ENCODE measurements at regions not wholly inside any gene's neighbourhood (a gene's known extent, or its start where the extent isn't known, plus 50 kb on each side); places are given as distances from the start of the nearest gene placed in this dataset.
"Not testable (repeated sequence)": the region's sequence is repeated elsewhere in the genome, so short reads cannot be mapped to it uniquely, and the experiment has no call there.

DNA sequence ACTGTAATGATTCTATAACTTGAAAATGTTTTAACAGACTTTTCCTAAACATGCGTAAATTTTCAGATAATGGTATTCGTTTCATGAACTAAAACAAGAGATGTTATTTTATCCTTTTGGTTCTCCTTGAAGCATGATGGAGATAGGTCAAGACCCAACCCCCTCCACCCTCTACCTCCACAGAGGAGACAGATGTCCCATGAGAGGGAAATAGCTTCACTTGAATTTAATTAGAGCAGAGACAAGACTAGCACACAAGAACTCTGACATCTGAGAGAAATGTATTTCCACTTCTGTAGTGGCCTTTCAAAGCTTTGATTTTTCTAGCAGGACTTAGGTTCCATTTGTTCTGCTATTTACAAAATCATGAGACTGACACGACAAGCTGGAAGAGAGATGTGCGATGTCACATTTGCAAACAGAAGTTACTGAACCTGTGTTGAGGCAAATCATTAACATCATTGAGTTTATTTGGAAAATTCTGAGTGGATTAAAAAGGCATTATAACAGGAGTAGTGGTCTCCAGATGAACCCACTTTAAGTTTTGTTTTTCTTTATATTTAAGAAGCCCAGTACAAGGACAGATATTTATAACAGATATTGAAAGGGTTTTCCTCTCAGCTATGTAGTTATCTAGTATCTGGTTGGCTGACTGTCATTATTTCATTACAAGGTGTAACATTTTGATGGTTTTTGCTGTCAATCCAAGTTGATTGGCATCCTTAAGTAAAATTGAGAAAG is 276.2 kb downstream of the ASXL3 start:
- no peak for DNase-seq (ENCODE audit: low read depth)

DNA sequence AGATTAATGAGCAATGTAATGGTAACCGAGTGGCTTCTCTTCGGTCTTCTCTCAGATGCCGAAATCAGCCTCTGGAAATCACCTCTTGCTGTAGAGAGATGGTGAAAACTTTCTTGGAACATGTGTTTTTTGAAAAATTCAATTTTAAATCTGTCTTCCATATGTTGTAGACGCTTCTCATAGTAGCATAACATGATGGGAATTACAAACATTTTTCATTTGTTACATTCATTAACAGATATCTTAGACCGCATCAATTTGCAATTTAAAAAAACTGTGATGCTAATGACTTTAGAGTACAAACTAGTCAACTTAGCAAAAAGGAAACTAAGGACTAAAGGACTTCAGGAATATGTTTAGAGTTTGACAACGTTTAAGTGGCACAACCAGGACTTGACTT is 275.2 kb downstream of the ASXL3 start:
- DNase-seq (ENCODE audit: low read depth): no peak

DNA sequence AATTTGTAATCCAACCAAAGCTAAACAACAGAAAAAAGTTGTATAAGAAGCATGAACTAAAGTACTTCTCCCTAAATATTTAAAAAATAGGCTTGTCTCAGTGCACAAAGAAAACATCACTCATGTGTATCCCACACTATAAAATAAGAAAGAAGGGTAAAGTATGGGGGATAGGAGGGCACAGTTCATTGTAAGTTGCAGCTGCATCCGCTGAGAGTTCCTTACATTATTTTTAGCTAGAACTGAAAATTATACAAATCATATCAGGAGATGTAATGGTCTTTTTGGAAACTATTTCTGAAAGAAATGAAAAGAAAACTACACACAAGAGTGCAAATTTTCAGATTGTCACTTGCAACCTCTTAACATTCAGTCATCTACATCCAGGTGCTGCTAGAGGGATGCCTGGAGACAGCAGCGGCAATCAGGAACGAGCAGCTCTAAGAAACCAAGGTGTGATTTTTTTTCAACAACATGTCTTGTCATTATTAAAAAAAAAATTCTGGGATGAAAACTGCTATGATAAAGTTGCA is 273.6 kb downstream of the ASXL3 start:
- DNase-seq (ENCODE audit: low read depth): no peak

DNA sequence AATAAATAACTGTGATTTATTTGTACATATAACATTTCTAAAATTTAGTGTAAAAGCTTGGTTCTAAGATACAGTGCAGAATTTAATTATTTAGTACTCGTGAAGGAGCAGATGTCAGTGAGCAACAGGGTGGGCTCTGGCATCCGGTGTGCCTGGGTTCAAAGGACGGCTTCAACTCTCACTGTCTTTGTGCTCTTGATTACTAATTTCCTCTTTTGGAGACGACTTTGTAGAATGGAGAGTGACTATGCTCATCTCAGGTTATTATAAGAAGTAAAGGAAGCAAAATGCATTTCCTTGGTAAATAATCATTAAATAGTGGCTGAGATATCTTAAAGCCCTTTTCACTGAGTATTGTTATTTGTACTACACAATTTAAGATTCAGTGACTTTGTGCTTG is 271.7 kb downstream of the ASXL3 start:
- no peak for DNase-seq (ENCODE audit: low read depth)

DNA sequence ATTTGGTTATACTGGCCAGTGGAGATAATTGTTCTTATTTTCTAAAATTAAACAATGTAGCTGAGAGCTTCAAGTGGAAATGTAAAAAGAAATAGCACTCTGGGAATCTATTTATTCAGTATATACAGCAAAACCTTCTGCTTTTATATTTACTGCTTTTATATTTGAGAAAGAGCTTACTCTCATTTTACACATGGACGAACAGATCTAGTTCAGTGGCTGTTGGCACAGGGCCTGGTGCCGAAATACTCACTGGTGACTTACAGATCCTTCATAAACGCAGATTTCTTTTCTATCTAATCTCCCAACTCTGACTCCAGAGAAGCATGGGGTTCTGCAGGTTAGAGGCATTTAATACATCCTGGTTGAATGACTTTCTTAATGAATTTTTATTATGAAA is 266.2 kb downstream of the ASXL3 start:
- no peak for DNase-seq (ENCODE audit: low read depth)

DNA sequence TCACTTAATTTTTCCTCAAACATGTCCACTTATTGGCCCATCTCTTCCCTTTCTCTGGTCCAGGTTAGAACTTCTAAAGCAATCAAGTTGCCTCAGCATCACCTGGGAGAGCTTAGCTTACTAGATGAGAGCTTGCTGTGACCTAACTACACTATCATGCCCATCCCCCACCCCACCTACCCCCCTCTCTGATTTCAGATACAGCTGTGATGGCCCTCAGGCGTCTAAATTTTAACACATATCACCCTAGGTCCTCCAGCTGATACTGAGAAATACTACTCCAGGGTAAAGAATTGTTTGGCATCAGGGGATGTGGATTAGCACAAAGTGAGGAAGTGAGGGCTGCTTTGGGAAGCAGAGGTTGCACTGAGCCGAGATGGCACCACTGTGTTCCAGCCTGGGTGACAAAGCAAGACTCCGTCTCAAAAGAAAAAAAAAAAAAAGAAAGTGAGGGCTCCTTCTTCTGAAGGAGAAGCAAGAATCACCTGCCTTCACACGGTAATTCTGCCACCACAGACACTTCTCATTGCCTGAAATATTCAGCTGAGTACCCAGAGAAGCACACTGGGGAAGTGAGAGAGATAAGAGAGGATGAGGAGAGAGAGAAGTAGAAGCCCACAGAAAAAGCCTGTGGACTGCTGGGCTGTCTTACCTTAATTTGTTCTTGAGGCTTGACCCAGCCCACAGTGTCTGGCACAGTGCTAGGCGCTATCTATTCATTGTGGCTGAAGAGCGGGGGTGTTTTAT is 263.4 kb downstream of the ASXL3 start:
- DNase-seq (ENCODE audit: low read depth): no peak

DNA sequence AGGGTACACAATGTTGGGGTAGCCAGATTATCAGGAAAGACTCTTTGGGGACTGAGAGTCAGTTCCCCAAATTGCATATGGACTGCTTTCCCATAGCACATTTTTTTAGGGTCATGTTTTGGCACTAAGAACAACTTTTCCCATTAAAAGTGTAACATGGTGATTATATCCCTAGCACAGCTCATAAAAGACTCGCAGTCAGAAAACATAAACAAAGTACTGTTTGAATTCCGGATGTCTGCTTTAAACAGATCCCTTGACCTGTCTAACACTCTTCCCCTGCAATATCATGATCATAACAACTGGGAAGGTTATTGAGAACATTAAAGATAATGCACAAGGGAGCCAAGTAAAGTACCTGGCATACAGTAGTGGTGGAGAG is 262.2 kb downstream of the ASXL3 start:
- DNase-seq (ENCODE audit: low read depth): no peak

DNA sequence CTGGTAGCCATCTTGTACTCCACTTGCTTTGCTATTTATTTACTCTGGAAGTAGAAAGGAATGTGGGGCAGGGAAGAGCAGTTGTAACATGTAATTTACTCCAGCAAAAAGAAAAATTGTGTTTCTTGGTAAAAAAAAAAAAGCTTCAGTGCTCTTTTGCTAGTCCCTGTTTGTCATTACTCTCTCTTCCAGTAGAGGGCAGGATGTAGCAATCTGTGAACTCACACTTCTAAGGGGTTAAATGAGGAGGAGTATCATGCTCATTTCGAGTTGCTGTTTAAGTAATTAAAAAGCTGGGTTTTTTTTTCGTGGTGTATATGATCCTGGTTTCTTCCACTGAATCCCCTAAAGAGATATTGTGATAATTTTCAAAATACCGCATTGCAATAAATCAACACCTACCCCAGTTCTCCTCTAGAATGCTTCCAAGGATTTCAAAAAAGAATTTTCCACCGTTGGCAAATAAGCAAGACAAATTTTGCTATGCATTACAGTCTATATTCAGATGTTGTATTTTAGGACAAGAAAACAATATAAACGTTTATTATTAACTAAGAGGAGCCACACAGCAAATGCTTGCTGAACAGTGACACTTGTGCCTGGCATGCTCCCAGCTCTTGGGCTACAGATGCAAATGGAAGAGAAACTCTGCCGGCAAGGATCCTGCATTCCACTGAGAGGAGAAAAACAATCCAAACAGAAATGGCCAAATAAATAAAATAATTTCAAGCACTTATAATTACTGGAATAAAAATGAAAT is 261.6 kb downstream of the ASXL3 start:
- peak; percentile 5 for DNase-seq (ENCODE audit: low read depth)

DNA sequence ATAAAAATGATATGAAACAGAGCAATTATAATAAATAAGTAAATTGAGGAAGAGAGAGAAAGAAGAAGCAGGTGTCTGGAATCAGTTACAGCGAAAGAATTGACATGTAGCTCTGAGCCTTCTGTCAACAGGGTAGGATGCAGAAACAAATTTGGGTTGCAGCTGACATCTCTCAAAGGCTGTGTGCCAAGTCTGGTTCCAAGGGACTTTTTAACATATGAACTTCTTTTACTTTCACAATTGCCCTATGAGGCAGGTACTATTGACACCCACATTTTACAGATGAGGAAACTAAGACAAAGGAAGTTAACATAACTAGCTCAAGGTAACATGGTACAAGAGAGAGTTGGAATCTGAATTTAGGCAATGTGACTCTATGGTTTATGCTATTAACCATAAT is 260.0 kb downstream of the ASXL3 start:
- DNase-seq (ENCODE audit: low read depth): no peak

DNA sequence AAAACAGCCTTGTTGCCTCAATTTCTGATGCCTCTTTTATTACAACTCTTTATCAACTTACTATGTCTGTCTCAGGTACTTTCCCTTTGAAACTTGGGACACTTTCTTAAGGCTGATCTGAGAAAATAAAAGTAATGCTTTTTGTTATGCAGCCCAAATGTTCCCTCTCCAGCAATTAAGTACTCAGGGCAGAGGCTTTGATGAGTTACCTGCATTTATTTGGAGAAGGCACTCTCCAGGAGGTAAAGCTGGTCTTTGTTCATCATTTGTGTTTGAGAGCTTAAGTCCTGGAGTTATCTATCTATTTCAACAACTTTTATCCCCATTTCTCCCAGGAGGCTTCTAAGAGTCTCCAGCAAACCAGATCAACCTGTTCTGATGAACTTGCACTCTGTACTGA is 259.2 kb downstream of the ASXL3 start:
- DNase-seq (ENCODE audit: low read depth): no peak

DNA sequence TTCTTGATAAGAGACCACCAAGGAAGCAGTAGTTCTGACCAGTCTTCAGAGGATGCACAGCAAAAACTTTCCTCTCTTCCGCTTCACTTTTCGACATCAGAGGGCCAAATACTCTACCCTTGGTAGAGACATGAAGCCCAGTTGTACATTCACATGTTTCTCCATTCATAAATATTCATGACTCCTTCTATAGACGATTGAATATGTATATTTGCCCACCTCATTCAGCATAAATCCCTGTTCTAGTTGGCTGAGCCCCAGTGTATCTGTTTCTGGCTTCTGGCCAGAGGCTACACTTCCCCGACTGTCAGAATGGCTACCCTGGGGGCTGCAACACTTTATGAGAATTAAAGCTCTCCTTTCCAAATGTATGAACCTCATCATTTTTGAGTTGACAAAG is 258.5 kb downstream of the ASXL3 start:
- DNase-seq (ENCODE audit: low read depth): no peak

DNA sequence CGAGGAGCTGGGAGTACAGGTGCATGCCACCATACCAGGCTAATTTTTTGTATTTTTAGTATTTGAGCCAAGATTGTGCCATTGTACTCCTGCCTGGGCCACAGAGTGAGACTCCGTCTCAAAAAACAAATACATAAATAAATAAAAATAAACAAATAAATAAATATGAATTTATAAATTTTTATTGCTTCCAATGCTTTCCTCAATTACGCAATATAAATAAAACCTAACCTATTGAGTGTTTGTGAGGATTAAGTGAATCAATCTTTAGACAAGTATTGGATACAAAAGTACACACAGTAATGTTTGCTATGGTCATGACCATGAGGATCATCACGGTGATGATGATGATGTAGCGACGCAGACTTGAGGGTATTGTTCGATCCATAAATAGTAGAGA is 257.4 kb downstream of the ASXL3 start:
- no peak for DNase-seq (ENCODE audit: low read depth)

DNA sequence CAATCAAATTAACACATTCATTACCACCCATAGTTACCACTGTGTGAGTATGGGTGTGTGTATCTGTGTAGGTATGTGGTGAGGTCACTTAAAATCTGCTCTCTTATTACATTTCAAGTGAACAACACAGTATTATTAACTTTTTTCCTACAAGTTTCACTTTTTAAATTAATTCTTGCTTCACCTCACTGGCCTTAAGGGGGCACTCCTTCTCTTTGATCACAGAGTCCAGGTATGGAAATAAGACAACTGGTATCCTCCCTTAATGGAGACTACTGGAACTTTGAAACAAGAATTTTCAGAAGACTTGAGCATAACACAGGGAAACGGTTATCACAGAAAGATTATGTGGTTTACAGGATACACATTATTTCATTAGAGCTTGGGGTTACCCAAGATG is 255.8 kb downstream of the ASXL3 start:
- no peak for DNase-seq (ENCODE audit: low read depth)

DNA sequence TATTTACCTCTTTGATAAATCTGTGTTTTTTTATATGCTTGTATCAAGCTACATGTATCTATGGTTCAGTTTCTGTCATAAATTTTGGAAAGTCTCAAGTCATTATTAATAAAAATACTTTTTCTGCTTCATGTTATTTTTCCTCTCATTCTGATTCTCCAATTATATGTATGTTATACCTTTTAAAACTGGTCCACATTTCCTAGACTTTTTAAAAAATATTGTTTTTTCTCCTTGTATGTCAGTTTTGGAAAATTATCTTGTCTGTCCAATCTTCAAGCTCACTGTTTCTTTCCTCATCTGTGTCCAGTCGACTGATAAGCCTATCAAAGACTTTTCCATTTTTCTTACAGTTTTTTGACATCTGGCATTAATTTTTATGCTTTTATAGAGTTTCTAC is 253.4 kb downstream of the ASXL3 start:
- DNase-seq (ENCODE audit: low read depth): no peak

DNA sequence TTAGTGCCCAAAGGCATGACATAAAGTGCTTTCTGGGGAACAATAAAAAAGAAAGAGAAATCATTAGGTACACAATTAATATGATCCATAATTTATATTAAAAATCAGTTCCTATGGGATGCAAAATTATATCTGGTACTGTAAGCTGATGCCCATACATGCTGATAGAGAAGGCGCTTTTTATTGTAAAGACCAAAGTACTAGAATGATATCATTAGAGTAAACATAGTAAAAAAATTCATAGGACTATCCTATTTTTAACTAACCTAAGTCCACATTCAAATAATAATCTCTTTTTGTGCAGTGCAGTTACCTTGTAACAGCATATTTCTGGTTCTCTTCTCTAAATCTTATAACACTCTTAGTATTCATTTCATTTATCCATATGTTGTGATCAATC is 252.2 kb downstream of the ASXL3 start:
- no peak for DNase-seq (ENCODE audit: low read depth)

DNA sequence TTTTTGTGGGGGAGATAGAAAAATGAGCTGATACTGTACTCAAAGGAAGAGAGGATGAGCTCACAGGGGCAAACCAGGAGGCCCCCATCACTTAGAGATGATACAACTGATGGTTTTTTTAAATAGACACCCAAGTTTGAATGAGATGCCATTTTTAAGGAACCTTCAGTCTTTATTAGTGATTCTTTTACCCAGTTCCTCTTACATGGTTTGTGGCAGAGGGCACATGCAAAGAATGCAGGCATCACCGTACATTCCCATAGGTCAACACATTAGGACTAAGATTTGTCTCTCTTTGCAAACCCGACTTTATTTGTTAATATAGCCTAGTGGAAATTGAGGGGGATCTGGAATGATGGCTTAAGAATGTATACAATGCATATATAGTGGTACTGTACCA is 250.9 kb downstream of the ASXL3 start:
- no peak for DNase-seq (ENCODE audit: low read depth)

DNA sequence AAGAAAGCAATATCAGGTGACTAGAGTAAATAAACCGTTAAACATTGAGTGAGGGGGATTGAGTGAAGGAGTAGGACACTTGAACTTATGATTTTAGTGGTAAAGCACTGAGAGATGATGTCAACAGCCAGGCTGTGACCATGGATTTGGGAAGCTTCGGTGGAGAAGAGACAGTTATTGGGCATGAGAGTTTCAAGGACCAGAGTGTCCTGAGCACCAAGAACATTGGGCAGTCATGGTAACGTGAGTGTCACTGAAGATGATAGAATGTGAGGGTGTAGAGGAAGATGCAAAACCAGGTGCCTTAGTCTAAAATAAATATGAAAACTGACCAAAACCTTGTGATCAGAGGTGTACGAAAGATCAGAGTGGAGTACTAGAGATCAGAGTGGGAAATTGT is 248.1 kb downstream of the ASXL3 start:
- no peak for DNase-seq (ENCODE audit: low read depth)

DNA sequence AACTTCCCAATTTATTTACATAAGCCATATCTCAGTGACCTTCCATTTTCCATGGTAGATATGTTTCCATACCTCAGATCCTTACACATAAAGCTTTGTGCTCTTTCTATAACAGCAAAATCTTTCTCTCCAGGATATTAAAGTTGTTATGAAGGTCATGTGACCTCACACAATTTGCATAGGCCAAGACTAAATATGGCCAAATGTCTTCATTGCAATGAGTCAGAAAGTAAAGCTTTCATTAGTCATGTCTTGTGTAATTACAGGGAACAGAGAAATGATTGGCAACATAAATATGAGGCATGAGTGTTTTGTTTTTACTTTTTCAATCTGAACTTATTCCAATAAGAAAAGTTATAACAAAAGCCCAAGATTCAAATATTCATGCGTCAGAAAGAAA is 243.5 kb downstream of the ASXL3 start:
- no peak for DNase-seq (ENCODE audit: low read depth)

DNA sequence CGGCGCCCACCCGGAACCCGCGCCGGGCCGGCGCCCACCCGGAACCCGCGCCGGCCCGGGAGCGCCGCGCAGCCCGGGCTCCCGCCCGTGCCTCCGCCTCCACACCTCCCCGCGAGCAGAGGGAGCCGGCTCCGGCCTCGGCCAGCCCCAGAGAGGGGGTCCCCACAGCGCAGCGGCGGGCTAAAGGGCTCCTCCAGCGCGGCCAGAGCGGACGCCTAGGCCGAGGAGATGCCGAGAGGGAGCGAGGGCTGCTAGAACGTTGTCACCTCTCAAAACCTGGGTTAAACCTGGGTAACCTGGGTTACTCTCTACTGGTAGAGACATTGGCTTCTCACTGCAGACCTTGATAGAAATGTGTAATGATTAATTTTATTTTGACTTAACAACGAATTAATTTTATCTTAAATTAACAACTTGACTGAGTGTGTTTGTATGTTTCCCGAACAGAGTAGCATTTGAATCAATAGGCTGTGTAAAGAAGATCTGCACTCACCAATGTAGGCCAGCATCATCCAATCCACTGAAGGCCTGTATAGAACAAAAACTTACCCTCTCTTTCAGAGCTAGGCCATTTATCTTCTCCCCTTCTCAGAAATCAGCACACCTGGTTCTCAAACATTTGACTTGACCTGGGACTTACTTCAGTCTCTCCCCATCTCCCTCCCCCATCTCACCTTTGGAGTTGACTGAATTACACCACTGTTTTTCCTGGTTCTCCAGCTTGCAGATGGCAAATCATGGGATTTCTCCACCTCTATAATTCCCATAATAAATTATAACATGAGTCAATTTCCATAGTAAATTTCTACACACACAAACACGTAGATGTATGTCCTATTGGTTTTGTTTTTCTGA is 242.7 kb downstream of the ASXL3 start:
- no peak for DNase-seq (ENCODE audit: low read depth)

DNA sequence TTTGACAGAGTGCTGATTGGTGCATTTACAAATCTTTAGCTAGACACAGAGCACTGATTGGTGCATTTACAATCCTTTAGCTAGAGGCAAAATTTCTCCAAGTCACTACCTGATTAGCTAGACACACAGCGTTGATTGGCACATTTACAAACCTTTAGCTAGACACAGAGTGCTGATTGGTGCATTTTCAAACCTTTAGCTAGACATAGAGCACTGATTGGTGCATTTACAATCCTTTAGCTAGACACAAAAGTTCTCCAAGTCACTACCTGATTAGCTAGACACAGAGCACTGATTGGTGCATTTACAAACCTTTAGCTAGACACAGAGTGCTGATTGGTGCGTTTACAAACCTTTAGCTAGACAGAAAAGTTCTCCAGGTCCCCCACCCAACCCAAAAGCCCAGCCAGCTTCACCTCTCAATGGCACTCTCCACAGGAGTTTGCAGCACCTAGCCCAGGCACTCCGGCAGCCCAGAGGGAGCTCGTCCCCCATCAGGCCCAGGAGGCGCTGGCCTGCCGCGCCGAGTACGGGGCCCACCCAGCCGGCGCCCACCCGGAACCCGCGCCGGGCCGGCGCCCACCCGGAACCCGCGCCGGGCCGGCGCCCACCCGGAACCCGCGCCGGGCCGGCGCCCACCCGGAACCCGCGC is 241.8 kb downstream of the ASXL3 start:
- DNase-seq (ENCODE audit: low read depth): not testable (repeated sequence)

DNA sequence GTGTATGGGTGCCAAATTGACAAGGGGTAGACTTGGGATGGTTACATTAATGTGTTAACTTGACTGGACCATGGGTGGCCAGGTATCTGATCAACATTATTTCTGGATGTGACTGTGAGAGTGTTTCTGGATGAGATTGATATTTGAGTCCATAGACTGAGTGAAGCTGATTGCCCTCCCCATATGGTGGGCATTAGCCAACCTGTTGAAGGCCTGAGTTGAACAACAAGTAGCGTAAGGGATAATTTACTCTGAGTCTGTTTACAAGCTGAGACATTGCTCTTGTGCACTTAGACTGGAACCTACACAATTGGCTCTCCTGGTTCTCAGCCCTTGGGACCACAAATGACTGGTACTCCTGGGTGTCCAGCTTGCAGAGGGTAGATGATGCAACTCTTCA is 240.1 kb downstream of the ASXL3 start:
- DNase-seq (ENCODE audit: low read depth): no peak
